GM10248 (cell line): ENCODE measurements at regions not wholly inside any gene's neighbourhood (a gene's known extent, or its start where the extent isn't known, plus 50 kb on each side); places are given as distances from the start of the nearest gene placed in this dataset.

ENCODE experiments used
- CTCF ChIA-PET: fragments of 300-600 bp; sonication (Branson Sonifier 250); formaldehyde crosslinking; extraction: SDS; loops from one replicate; lab custom pipeline; 2021; ENCODE audit warnings: antibody characterized with exemption; lab: Yijun Ruan, JAX
- POLR2A ChIA-PET: fragments of 350-650 bp; sonication (Branson Sonifier 250); formaldehyde crosslinking; extraction: SDS; loops from one replicate; lab custom pipeline; 2020; ENCODE audit warnings: antibody characterized with exemption; lab: Yijun Ruan, JAX
- DNase-seq: peaks from one replicate; pipeline ENCODE4 v3.0.0; 2012; ENCODE audit errors: extremely low spot score
- TF ChIP-seq, protein P1 (sequence below): IDR thresholded peaks from 2 replicates; pipeline ENCODE4 v1.5.1; 2012; ENCODE audit warnings: mild to moderate bottlenecking, low read depth; ENCODE audit errors: extremely low read depth, missing control alignments, control extremely low read depth

DNA sequence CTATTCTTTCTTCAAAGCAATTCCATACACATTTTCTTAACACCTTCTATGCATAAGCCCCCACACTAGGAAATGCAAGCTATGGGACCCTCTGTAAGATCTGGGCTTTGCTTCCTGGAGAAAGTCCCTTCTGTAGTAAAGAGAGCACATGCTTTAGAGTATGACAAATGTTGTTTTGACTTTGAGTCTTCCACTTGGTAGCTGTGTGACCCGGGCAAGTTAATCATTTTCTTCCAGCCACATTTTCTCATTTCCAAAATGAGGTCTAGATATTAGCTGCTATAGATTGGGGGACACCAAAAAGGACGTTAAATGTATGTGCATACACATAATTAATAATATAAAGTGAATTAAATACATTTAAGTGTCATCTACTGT lies 334.0 kb downstream of the NFIB start:
- POLR2A ChIA-PET: no interaction called here

DNA sequence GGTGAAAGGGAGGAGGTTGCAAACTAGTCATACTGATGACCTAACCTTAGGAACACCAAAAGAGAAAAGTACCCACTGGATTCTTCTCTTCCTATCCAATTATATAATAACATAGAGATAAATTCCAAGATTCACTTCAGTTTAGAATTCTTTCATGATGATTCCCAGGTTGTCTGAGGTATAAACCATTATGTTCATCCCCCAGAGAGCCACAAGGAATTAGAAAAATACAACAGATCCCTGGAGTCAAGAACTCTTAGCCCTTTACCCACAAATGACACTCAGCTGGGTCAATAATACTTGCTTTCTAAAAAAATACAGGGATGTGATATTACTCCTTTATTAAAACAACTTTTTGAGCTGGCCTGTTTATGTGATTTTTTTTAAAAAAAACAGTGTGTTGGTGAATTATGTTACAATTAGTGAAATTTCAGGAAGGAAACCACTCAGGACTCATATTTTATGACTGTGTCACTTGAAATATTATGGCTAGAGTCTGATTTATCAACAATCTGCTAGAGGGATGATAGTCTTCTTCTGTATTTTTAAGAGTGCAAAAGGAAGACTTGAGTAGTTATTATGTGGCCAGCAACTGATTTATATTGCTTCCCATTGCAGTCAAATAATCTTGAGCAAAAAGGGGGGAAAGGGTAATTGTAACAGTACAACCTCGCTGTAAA lies 338.2 kb downstream of the NFIB start:
- DNase-seq: no peak
- ChIA-PET CTCF (no interaction called here), POLR2A (no interaction called here)
- TF ChIP-seq, protein P1, sequence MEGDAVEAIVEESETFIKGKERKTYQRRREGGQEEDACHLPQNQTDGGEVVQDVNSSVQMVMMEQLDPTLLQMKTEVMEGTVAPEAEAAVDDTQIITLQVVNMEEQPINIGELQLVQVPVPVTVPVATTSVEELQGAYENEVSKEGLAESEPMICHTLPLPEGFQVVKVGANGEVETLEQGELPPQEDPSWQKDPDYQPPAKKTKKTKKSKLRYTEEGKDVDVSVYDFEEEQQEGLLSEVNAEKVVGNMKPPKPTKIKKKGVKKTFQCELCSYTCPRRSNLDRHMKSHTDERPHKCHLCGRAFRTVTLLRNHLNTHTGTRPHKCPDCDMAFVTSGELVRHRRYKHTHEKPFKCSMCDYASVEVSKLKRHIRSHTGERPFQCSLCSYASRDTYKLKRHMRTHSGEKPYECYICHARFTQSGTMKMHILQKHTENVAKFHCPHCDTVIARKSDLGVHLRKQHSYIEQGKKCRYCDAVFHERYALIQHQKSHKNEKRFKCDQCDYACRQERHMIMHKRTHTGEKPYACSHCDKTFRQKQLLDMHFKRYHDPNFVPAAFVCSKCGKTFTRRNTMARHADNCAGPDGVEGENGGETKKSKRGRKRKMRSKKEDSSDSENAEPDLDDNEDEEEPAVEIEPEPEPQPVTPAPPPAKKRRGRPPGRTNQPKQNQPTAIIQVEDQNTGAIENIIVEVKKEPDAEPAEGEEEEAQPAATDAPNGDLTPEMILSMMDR: no peak

More for the DNA sequence above, 334.0 kb downstream of the NFIB start:
- CTCF ChIA-PET: interaction anchor here (1.1 to 1.5 kb wide), 3 partner anchors 11 to 26 kb away, joined by 3 to 5 read pairs (median 3); no protein-coding TSS in a partner anchor
- TF ChIP-seq, protein P1: no peak
- no peak for DNase-seq

DNA sequence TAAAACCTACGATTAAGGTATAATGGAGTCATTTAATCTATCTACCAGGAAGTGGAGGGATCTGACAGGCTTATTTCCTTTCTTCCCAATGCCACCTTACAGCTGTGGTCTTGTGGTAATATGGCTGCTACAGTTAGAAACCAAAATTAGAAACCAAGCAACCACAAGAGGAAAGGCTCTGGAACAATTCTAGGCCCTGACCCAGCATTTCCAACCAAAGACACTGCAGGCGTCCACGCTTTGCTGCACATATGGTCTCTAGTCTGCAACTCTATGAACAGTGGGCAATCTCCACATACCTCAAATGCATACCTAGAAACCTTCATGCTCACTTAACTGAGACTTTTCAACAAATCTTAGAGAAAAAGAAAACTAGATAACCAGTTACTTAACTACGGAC lies 339.1 kb downstream of the NFIB start:
- TF ChIP-seq, protein P1: no peak
- CTCF ChIA-PET: no interaction called here
- DNase-seq: no peak
- POLR2A ChIA-PET: no interaction called here

DNA sequence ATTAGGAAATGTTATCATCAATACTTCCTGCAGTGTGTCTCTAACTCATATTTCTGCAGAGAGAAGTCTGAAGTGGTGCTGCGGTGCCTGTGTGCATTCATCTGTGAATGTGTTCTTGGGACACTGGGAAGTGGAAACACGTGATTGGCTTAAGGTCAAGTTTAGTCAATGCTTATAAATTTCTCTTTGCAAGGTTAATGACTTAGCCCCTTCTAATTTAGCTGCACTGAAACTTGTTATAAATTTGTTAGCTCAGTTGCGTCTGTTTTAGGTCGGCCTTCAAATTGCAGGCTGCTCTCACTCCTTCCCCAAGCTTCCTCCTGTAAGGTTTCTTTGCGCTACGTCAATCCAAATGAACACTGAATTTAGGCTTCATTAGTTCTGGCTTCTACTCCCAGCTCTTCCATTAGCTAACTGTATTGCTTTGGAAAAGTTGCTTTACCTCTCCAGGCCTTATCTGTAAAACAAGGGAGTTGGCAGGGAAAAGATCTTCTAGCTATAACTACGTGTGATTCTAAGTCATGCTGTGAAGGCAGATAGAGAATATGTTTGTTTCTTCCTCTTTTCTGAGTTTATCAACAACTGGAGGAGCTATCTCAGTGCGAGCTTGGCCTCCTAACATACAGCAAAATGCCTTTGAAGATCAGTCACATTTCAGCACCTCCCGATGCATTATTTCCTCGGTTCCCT lies 341.8 kb downstream of the NFIB start:
- CTCF ChIA-PET: interaction anchor here (0.9 to 1.2 kb wide), 2 partner anchors 10 to 14 kb away, joined by 3 read pairs; no protein-coding TSS in a partner anchor
- DNase-seq: no peak
- POLR2A ChIA-PET: no interaction called here
- TF ChIP-seq, protein P1: no peak

DNA sequence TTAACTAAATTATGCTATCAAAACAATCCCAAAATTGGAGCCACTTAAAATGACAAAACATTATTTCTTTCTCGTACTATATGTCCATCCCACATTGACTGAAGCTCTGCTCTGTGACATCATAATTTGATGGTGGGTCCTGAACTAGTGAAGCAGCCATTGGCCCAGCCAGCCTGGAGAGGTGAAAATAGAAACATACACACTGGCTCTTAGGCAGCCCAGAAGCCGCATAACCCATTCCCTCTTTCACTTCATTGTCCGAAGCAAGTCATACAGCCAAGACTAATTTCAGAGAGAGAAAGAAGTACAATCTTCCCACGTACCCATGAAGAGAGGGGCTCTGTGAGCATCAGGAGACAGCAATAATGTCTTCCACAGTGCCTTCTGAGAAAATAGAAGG lies 342.5 kb downstream of the NFIB start:
- CTCF ChIA-PET: interaction anchor here (1.2 kb wide), 1 partner anchor 15 kb away, joined by 3 read pairs; no protein-coding TSS in a partner anchor
- TF ChIP-seq, protein P1: no peak
- POLR2A ChIA-PET: no interaction called here
- DNase-seq: no peak

DNA sequence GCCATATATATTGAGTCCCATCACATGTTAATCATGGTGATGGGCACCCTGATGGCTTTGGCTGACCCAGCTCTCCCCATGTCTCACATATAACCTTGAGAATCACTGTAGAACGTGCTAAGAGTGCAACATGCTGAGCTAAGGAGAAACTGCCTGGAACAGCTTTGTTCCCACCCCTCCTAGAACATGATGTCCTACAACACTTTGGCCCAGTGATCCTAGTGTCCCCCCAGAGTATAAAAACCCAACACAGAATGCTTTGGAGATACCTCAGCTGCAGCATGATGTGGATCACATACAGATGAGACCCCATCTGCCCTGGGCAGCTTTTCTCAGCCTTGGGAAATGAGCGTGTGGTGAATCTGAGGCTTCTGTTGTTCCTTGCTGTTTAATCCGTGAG lies 343.5 kb downstream of the NFIB start:
- no peak for DNase-seq
- ChIA-PET CTCF (interaction anchor here (1.5 kb wide), 1 partner anchor 12 kb away, joined by 4 read pairs; no protein-coding TSS in a partner anchor), POLR2A (no interaction called here)
- TF ChIP-seq, protein P1: no peak
